ENCODE measurements at regions not wholly inside any gene's neighbourhood (a gene's known extent, or its start where the extent isn't known, plus 50 kb on each side); places are given as distances from the start of the nearest gene placed in this dataset.

DNA sequence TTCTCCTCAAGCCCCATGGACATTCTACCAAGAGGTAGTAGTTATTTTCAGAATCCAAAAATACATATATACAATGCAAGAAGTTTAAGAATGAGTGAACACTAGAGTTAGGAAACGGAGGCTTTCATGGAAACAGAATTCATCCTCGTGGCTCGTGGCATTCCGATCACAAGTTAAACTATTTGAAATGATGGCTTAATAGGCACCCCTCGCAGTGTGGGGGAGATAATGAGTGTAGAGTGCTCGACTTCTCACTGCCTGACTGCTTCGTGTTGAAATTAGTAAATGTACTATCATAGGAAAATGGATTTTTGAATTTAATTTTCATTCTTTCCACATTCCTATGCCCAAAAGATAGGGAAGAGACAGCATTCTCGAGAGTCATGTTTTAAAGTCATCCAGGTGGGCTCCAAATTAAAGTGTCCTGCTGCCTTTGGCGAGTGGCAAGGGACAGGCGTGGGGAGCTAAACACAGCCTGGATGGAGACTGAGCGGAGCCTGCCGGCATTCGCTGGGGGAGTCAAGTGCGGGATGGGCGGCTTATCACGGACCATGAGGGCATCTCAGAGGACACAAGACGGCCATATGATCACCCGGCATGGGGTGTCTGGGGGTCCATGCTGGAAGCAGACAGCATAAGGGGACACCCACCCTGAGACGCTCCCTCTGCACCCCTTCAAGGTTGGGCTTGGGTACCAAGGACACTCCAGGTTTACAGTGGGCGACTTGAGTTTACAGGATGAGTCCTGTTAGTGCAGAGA, 165.2 kb downstream of the TEX29 start:
- TF ChIP-seq POLR2A (IDR thresholded peaks at IDR 0.05) (no peak), POLR2AphosphoS5 (IDR thresholded peaks at IDR 0.05) (no peak), EP300 (IDR thresholded peaks at IDR 0.05) (no peak)
- TF ChIP-seq, protein P1, sequence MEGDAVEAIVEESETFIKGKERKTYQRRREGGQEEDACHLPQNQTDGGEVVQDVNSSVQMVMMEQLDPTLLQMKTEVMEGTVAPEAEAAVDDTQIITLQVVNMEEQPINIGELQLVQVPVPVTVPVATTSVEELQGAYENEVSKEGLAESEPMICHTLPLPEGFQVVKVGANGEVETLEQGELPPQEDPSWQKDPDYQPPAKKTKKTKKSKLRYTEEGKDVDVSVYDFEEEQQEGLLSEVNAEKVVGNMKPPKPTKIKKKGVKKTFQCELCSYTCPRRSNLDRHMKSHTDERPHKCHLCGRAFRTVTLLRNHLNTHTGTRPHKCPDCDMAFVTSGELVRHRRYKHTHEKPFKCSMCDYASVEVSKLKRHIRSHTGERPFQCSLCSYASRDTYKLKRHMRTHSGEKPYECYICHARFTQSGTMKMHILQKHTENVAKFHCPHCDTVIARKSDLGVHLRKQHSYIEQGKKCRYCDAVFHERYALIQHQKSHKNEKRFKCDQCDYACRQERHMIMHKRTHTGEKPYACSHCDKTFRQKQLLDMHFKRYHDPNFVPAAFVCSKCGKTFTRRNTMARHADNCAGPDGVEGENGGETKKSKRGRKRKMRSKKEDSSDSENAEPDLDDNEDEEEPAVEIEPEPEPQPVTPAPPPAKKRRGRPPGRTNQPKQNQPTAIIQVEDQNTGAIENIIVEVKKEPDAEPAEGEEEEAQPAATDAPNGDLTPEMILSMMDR (IDR thresholded peaks at IDR 0.05): no peak

Data from stomach (tissue), 4 donors.